Smooth muscle cell (in vitro differentiated cells): ENCODE measurements at regions not wholly inside any gene's neighbourhood (a gene's known extent, or its start where the extent isn't known, plus 50 kb on each side); places are given as distances from the start of the nearest gene placed in this dataset.

Experiments
- DNase-seq: peaks from one replicate; lab custom pipeline; 2025; ENCODE audit not compliant: unreplicated experiment; lab: John Stamatoyannopoulos, UW
- H2AFZ ChIP-seq: fragments of 200-600 bp; sonication (generic); 2 replicates; pipeline ENCODE4 v1.6.0; 2016; ENCODE audit warnings: antibody characterized with exemption, low read depth, mild to moderate bottlenecking
- H3F3A ChIP-seq: fragments of 200-600 bp; sonication (generic); 2 replicates; pipeline ENCODE4 v1.6.0; 2017; ENCODE audit warnings: antibody characterized with exemption, low read depth
- H3K27ac ChIP-seq: fragments of 200-600 bp; sonication (generic); 2 replicates; pipeline ENCODE4 v1.5.1; 2016; ENCODE audit warnings: low read depth, mild to moderate bottlenecking
- H3K27me3 ChIP-seq: fragments of 200-600 bp; sonication (generic); 2 replicates; pipeline ENCODE4 v1.6.1; 2016; ENCODE audit warnings: low read depth, mild to moderate bottlenecking
- H3K36me3 ChIP-seq: fragments of 200-600 bp; sonication (generic); 2 replicates; pipeline ENCODE4 v1.5.1; 2016; ENCODE audit warnings: low read depth
- H3K4me1 ChIP-seq: fragments of 200-600 bp; sonication (generic); 2 replicates; pipeline ENCODE4 v1.5.1; 2016; ENCODE audit warnings: low read depth
- H3K4me2 ChIP-seq: fragments of 200-600 bp; sonication (generic); 2 replicates; pipeline ENCODE4 v1.6.0; 2016; ENCODE audit warnings: mild to moderate bottlenecking
- H3K4me3 ChIP-seq: fragments of 200-600 bp; sonication (generic); 2 replicates; pipeline ENCODE4 v1.5.1; 2016; ENCODE audit warnings: mild to moderate bottlenecking
- H3K79me2 ChIP-seq: fragments of 200-600 bp; sonication (generic); 2 replicates; pipeline ENCODE4 v1.6.0; 2016; ENCODE audit warnings: low read depth, mild to moderate bottlenecking
- H3K9ac ChIP-seq: fragments of 200-600 bp; sonication (generic); 2 replicates; pipeline ENCODE4 v1.6.0; 2016; ENCODE audit warnings: low read depth
- H3K9me3 ChIP-seq: fragments of 200-600 bp; sonication (generic); replicated peaks from 2 replicates; pipeline ENCODE4 v1.5.1; 2016; ENCODE audit warnings: low read depth
- H4K20me1 ChIP-seq: fragments of 200-600 bp; sonication (generic); 2 replicates; pipeline ENCODE4 v1.6.0; 2016; ENCODE audit warnings: low read depth
- WGBS: methylation state at CpG from one replicate; pipeline ENCODE4 v1.1.7; 2016; ENCODE audit warnings: low lambda C conversion rate; 5-methylcytosine and 5-hydroxymethylcytosine counted together
- TF ChIP-seq, protein P1 (sequence below): fragments of 200-600 bp; sonication (generic); IDR thresholded peaks from 2 replicates; pipeline ENCODE4 v1.5.1; 2017; ENCODE audit warnings: borderline replicate concordance, mild to moderate bottlenecking, antibody characterized with exemption; ENCODE audit not compliant: insufficient read depth, poor library complexity, severe bottlenecking

DNA sequence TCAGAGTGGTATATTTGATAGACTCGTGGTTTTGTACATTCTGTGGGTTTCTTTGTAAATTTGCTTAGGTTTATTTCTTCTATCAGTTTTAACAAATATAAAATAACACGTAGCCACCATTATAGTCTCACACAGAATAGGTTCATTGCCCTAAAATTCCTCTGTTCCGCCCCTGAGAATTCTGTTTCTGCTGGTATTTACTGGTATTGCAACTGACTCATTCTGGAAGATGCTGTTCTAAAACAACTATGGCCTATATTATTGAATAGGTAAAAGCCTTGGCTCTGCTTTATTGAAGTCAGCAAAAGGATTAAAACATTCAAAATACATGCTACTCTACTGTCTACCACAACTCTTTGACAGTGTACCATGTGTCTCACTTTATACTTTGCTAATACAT is 119.1 kb upstream of the CHORDC1 start:
- Histone ChIP-seq H3F3A (no peaks in the 10 kb centered on the region), H3K36me3 (no peaks in the 10 kb centered on the region), H3K27ac (no peak overlapping the region), H3K9me3 (no peaks in the 10 kb centered on the region), H3K4me2 (no peak overlapping the region), H3K79me2 (no peaks in the 10 kb centered on the region), H3K9ac (no peak overlapping the region), H3K4me3 (no peak overlapping the region), H3K27me3 (no peaks in the 10 kb centered on the region), H3K4me1 (no peaks in the 10 kb centered on the region), H2AFZ (no peak overlapping the region), H4K20me1 (no peaks in the 10 kb centered on the region)
- WGBS = 80% methylated on average over 3 of the region's 3 CpGs
- DNase-seq = no peak
- TF ChIP-seq, protein P1, sequence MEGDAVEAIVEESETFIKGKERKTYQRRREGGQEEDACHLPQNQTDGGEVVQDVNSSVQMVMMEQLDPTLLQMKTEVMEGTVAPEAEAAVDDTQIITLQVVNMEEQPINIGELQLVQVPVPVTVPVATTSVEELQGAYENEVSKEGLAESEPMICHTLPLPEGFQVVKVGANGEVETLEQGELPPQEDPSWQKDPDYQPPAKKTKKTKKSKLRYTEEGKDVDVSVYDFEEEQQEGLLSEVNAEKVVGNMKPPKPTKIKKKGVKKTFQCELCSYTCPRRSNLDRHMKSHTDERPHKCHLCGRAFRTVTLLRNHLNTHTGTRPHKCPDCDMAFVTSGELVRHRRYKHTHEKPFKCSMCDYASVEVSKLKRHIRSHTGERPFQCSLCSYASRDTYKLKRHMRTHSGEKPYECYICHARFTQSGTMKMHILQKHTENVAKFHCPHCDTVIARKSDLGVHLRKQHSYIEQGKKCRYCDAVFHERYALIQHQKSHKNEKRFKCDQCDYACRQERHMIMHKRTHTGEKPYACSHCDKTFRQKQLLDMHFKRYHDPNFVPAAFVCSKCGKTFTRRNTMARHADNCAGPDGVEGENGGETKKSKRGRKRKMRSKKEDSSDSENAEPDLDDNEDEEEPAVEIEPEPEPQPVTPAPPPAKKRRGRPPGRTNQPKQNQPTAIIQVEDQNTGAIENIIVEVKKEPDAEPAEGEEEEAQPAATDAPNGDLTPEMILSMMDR = no peak

DNA sequence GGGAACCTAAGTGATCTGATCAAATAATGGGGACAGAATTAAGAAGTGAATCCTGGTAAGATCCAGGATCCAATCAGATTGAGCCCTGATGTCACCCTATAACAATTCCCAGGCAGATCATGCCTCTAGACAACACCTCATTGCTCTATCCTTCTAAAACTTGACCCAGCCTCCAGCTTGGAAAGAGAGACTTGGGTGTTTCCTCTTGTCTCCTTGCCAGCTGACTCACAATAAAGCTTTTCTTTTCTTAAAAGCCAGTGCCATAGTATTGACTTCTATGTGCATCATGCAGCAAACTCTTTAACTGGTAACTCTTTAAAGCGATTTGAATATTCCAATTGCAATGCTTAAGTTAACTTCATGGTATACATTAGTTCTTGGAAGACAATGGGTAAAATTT is 109.6 kb upstream of the CHORDC1 start:
- no peak overlapping the region for H2AFZ ChIP-seq
- no peaks in the 10 kb centered on the region for H3K4me1 ChIP-seq
- no peaks in the 10 kb centered on the region for H3K27me3 ChIP-seq
- DNase-seq = no peak
- no peak overlapping the region for H3K4me3 ChIP-seq
- no peak overlapping the region for H3K27ac ChIP-seq
- no peak overlapping the region for H3K4me2 ChIP-seq
- no peaks in the 10 kb centered on the region for H3K79me2 ChIP-seq
- 100% methylated on average over 1 of the region's 1 CpG for WGBS
- TF ChIP-seq, protein P1 = no peak
- no peaks in the 10 kb centered on the region for H4K20me1 ChIP-seq
- no peaks in the 10 kb centered on the region for H3K9me3 ChIP-seq
- no peaks in the 10 kb centered on the region for H3K36me3 ChIP-seq
- no peak overlapping the region for H3K9ac ChIP-seq
- no peaks in the 10 kb centered on the region for H3F3A ChIP-seq

DNA sequence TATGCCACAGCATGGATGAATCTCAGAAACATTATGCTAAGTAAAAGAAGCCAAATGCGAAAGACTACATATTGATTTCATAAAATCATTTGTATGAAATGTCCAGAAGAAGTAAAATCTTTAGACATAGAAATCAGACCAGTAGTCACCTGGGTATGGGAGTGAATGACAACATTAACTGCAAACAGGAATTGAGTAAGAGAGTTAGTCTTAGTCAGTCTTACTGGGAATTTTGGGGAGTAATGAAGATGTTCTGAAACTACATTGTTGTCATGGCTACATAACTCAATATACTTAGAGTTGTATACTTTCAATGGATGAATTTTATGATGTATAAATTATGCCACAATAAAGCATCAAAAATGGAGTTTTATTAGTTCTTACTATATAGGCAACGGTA is 107.8 kb upstream of the CHORDC1 start:
- H4K20me1 ChIP-seq = no peaks in the 10 kb centered on the region
- no peak for DNase-seq
- no peaks in the 10 kb centered on the region for H3K9me3 ChIP-seq
- no peak overlapping the region for H3K27ac ChIP-seq
- H3K4me2 ChIP-seq = no peak overlapping the region
- H2AFZ ChIP-seq = no peak overlapping the region
- H3K36me3 ChIP-seq = no peaks in the 10 kb centered on the region
- no peak overlapping the region for H3K9ac ChIP-seq
- H3K27me3 ChIP-seq = no peaks in the 10 kb centered on the region
- H3K79me2 ChIP-seq = no peaks in the 10 kb centered on the region
- H3F3A ChIP-seq = no peaks in the 10 kb centered on the region
- 86% methylated on average over 2 of the region's 2 CpGs for WGBS
- H3K4me3 ChIP-seq = no peak overlapping the region
- H3K4me1 ChIP-seq = no peaks in the 10 kb centered on the region
- TF ChIP-seq, protein P1 = no peak

DNA sequence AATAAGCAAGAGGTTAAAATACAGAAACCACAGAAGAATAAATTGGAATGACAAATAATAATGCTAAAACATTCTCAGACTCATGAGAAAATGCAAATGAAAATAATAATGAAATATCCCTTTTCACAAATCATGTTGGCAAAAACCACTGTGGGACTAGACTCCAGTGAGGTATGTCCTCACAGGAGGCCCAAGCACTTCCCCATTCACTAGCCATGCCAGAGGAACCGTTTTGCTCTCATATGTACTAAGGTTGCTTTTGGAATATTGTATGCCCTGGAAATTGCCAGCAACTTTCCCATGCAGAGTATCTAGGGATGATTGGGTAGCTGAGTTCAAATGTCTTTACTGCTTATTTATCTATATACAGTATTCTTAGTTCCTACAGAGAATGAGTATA is 106.2 kb upstream of the CHORDC1 start:
- DNase-seq = no peak
- no peak overlapping the region for H2AFZ ChIP-seq
- no peaks in the 10 kb centered on the region for H3K4me1 ChIP-seq
- 80% methylated on average over 1 of the region's 1 CpG for WGBS
- H3K27me3 ChIP-seq = no peaks in the 10 kb centered on the region
- H3K79me2 ChIP-seq = no peaks in the 10 kb centered on the region
- H3K9me3 ChIP-seq = no peaks in the 10 kb centered on the region
- H3K4me3 ChIP-seq = no peak overlapping the region
- H4K20me1 ChIP-seq = no peaks in the 10 kb centered on the region
- no peak overlapping the region for H3K9ac ChIP-seq
- no peak overlapping the region for H3K27ac ChIP-seq
- no peak overlapping the region for H3K4me2 ChIP-seq
- TF ChIP-seq, protein P1 = no peak
- H3K36me3 ChIP-seq = no peaks in the 10 kb centered on the region
- H3F3A ChIP-seq = no peaks in the 10 kb centered on the region
